Panc1 (cell line): ENCODE measurements at regions not wholly inside any gene's neighbourhood (a gene's known extent, or its start where the extent isn't known, plus 50 kb on each side); places are given as distances from the start of the nearest gene placed in this dataset.

ENCODE experiments used
- ATAC-seq: fragments of 200-7000 bp; cut with Tn5 transposase; 2 replicates; pipeline ENCODE4 v1.9.1; 2020; ENCODE audit warnings: mild to moderate bottlenecking, moderate library complexity
- BruUV-seq: library from RNA; stranded (reverse); fragments of 400-500 nt; replicated peaks from 2 replicates; lab custom pipeline; 2021; lab: Mats Ljungman, UMichigan
- CTCF ChIA-PET: fragments of 300-600 bp; sonication (Branson Sonifier 250); formaldehyde crosslinking; loops from one replicate; lab custom pipeline; 2022; ENCODE audit warnings: antibody characterized with exemption; lab: Charles Lee
- POLR2A ChIA-PET: fragments of 300-600 bp; sonication (Branson Sonifier 250); formaldehyde crosslinking; loops from one replicate; lab custom pipeline; 2022; ENCODE audit warnings: antibody characterized with exemption; lab: Charles Lee
- DNase-seq: peaks from one replicate; pipeline ENCODE4 v3.0.0-alpha.2; 2010; ENCODE audit warnings: low read depth, low spot score
- H3K27ac ChIP-seq: 2 replicates; pipeline ENCODE4 v1.5.1; 2011; ENCODE audit warnings: mild to moderate bottlenecking, low read length, inconsistent platforms
- H3K27me3 ChIP-seq: fragments of 200-500 bp; sonication (Bioruptor generic); 2 replicates; pipeline ENCODE4 v1.6.0; 2014; ENCODE audit warnings: low read length, inconsistent platforms; ENCODE audit not compliant: control insufficient read depth, insufficient read depth
- H3K36me3 ChIP-seq: fragments of 200-500 bp; sonication (Bioruptor generic); 2 replicates; pipeline ENCODE4 v1.5.1; 2014; ENCODE audit warnings: inconsistent platforms, mild to moderate bottlenecking, low read length, moderate library complexity; ENCODE audit not compliant: control insufficient read depth, insufficient read depth
- H3K4me1 ChIP-seq: 2 replicates; pipeline ENCODE4 v1.5.1; 2011; ENCODE audit warnings: inconsistent platforms, mild to moderate bottlenecking, low read length, moderate library complexity; ENCODE audit not compliant: control insufficient read depth, insufficient read depth
- H3K4me3 ChIP-seq, 2 experiments: 2 replicates each; pipeline ENCODE4 v1.5.1; 2011 to 2012; ENCODE audit warnings: low read depth in 2 of 2, low read length in 2 of 2, mild to moderate bottlenecking in 2 of 2, inconsistent platforms in 1 of 2, moderate library complexity in 1 of 2
- H3K9me3 ChIP-seq: fragments of 200-500 bp; sonication (Bioruptor generic); 2 replicates; pipeline ENCODE4 v1.5.1; 2014; ENCODE audit warnings: low read depth, mild to moderate bottlenecking, inconsistent platforms, low read length, moderate library complexity; ENCODE audit not compliant: control insufficient read depth, insufficient read depth
- CTCF ChIP-seq: fragments of 450-650 bp; IDR thresholded peaks from 2 replicates; pipeline ENCODE4 v1.5.1; 2017; ENCODE audit warnings: mild to moderate bottlenecking
- POLR2AphosphoS5 ChIP-seq: IDR thresholded peaks from 2 replicates; pipeline ENCODE4 v1.6.1; 2012; ENCODE audit warnings: mild to moderate bottlenecking, low read depth, low read length, moderate library complexity
- REST ChIP-seq, 2 experiments: IDR thresholded peaks; 2 replicates each; pipeline ENCODE4 v1.6.1; 2011 to 2012; ENCODE audit warnings: low read depth in 2 of 2, control low read depth in 1 of 2, low read length in 1 of 2, mild to moderate bottlenecking in 1 of 2, moderate library complexity in 1 of 2; ENCODE audit not compliant: insufficient read depth in 1 of 2
- SIN3A ChIP-seq: IDR thresholded peaks from 2 replicates; pipeline ENCODE4 v1.6.1; 2012; ENCODE audit warnings: low read depth, mild to moderate bottlenecking, low read length, moderate library complexity, borderline replicate concordance; ENCODE audit not compliant: insufficient read depth
- TCF7L2 ChIP-seq: IDR thresholded peaks from 2 replicates; pipeline ENCODE4 v1.6.1; 2011; ENCODE audit warnings: mild to moderate bottlenecking, low read depth, low read length, inconsistent platforms
- in situ Hi-C: cut with HindIII; loops from 2 replicates; pipeline ENCODE4 v1.10.0; 2016; ENCODE audit warnings: low sequenced_read_pairs, low pct_unique_long_range_greater_than_20kb
- intact Hi-C: fragments of 100-400 bp; cut with micrococcal nuclease; formaldehyde crosslinking; loops from one replicate; pipeline ENCODE4 v1.10.0; 2022; ENCODE audit not compliant: unreplicated experiment

GRCh38 chr16:86640265-86640843 is 62.0 kb downstream of the FOXL1 start:
- Histone ChIP-seq H3K36me3 (no peaks in the 10 kb centered on the region), H3K4me1 (no peaks in the 10 kb centered on the region), H3K4me3 (no peak overlapping the region), H3K27me3 (no peaks in the 10 kb centered on the region), H3K9me3 (no peaks in the 10 kb centered on the region), H3K27ac (no peak overlapping the region)
- intact Hi-C loops = no loop called here
- no TSS peak for BruUV-seq
- CTCF ChIA-PET = no interaction called here
- DNase-seq (no peak), ATAC-seq (no peak)
- in situ Hi-C loops = no loop called here
- POLR2A ChIA-PET = no interaction called here
- no peak for TF ChIP-seq SIN3A
- TF ChIP-seq TCF7L2 = no peak
- no peak for TF ChIP-seq POLR2AphosphoS5
- TF ChIP-seq REST (IDR thresholded peaks at IDR 0.05; ENCODE audit: insufficient read depth in 1 of 2, low read depth in 2 of 2, low read length in 1 of 2) = no peak
- TF ChIP-seq CTCF = no peak

- intact Hi-C loops = no loop called here
- Histone ChIP-seq H3K9me3 (peaks cover under 1% of the 10 kb centered on the region; the same call in 1 of the 2 replicates), H3K36me3 (no peaks in the 10 kb centered on the region), H3K4me1 (no peaks in the 10 kb centered on the region), H3K27ac (no peak overlapping the region), H3K4me3 (no peak overlapping the region), H3K27me3 (no peaks in the 10 kb centered on the region)
- no TSS peak for BruUV-seq
- POLR2A ChIA-PET = no interaction called here
- in situ Hi-C loops = no loop called here
- DNase-seq = no peak
- CTCF ChIA-PET = no interaction called here
- ATAC-seq = no peak
- TF ChIP-seq REST (IDR thresholded peaks at IDR 0.05; ENCODE audit: insufficient read depth in 1 of 2, low read depth in 2 of 2, low read length in 1 of 2) = no peak
- TF ChIP-seq TCF7L2 = no peak
- TF ChIP-seq POLR2AphosphoS5 = no peak
- TF ChIP-seq SIN3A = no peak
Measured at GRCh38 chr16:86642087-86642486, 63.7 kb downstream of the FOXL1 start.
